ENCODE measurements at regions not wholly inside any gene's neighbourhood (a gene's known extent, or its start where the extent isn't known, plus 50 kb on each side); places are given as distances from the start of the nearest gene placed in this dataset.

- no peak for TF ChIP-seq SIN3A (IDR thresholded peaks at IDR 0.05; ENCODE audit: borderline replicate concordance, insufficient read depth, low read length)
- TF ChIP-seq FOXP2 (optimal IDR thresholded peaks at IDR 0.05; ENCODE audit: borderline replicate concordance, extremely low read depth, extremely low read length, insufficient read depth) = no peak
- TF ChIP-seq, protein P1, sequence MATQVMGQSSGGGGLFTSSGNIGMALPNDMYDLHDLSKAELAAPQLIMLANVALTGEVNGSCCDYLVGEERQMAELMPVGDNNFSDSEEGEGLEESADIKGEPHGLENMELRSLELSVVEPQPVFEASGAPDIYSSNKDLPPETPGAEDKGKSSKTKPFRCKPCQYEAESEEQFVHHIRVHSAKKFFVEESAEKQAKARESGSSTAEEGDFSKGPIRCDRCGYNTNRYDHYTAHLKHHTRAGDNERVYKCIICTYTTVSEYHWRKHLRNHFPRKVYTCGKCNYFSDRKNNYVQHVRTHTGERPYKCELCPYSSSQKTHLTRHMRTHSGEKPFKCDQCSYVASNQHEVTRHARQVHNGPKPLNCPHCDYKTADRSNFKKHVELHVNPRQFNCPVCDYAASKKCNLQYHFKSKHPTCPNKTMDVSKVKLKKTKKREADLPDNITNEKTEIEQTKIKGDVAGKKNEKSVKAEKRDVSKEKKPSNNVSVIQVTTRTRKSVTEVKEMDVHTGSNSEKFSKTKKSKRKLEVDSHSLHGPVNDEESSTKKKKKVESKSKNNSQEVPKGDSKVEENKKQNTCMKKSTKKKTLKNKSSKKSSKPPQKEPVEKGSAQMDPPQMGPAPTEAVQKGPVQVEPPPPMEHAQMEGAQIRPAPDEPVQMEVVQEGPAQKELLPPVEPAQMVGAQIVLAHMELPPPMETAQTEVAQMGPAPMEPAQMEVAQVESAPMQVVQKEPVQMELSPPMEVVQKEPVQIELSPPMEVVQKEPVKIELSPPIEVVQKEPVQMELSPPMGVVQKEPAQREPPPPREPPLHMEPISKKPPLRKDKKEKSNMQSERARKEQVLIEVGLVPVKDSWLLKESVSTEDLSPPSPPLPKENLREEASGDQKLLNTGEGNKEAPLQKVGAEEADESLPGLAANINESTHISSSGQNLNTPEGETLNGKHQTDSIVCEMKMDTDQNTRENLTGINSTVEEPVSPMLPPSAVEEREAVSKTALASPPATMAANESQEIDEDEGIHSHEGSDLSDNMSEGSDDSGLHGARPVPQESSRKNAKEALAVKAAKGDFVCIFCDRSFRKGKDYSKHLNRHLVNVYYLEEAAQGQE (IDR thresholded peaks at IDR 0.05; ENCODE audit: insufficient read depth in 1 of 2, low read depth in 2 of 2, low read length in 2 of 2) = no peak
- no peak for TF ChIP-seq TAF1 (IDR thresholded peaks at IDR 0.05; ENCODE audit: borderline replicate concordance, insufficient read depth, low read length)
- TF ChIP-seq POLR2AphosphoS5 (IDR thresholded peaks at IDR 0.05; ENCODE audit: low read depth, low read length) = no peak
Measured at GRCh38 chr11:22084056-22084455, 108.8 kb upstream of the ANO5 start.

DNA sequence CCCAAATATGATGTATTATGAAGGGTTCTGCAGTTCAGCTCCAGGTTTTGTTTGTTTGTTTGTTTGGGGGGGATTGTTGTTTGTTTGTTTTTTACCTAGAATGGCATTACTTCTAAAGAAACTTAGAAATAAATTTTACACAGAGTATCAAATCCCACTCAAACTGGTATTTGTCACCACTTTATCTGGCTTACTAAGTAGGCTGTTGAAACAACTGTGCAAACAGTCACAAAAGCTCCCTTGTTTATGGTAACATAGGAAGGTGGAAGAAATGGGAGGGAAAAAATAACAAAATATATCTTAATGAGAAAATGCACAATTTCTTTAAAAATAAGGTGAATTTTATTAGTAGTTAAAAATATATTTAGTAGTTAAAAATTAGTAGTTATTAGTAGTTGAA lies 108.3 kb upstream of the ANO5 start:
- TF ChIP-seq FOXP2 (optimal IDR thresholded peaks at IDR 0.05; ENCODE audit: borderline replicate concordance, extremely low read depth, extremely low read length, insufficient read depth) = no peak
- TF ChIP-seq TAF1 (IDR thresholded peaks at IDR 0.05; ENCODE audit: borderline replicate concordance, insufficient read depth, low read length) = no peak
- TF ChIP-seq POLR2AphosphoS5 (IDR thresholded peaks at IDR 0.05; ENCODE audit: low read depth, low read length) = no peak
- TF ChIP-seq SIN3A (IDR thresholded peaks at IDR 0.05; ENCODE audit: borderline replicate concordance, insufficient read depth, low read length) = no peak
- TF ChIP-seq, protein P1 (IDR thresholded peaks at IDR 0.05; ENCODE audit: insufficient read depth in 1 of 2, low read depth in 2 of 2, low read length in 2 of 2) = no peak

DNA sequence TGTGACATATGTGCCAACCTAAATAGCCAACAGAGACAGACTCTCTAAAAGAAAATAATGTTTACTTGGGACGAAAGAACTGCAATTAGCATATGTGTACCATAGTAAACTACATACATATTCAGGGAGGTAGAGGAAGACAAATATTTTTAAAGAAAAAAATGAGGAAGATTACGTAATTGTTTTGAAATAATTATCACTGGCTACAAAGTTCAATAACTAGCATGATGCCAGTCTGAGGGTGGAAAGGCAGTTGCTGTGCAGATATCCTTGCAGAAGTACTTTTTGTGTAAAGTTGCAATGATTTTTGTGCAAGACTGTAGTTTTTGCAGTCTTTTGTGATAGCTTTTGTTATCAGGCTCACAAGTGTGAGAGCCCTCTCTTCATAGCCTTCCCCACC lies 103.3 kb upstream of the ANO5 start:
- TF ChIP-seq, protein P1 (IDR thresholded peaks at IDR 0.05; ENCODE audit: insufficient read depth in 1 of 2, low read depth in 2 of 2, low read length in 2 of 2) = no peak
- TF ChIP-seq FOXP2 (optimal IDR thresholded peaks at IDR 0.05; ENCODE audit: borderline replicate concordance, extremely low read depth, extremely low read length, insufficient read depth) (no peak), TAF1 (IDR thresholded peaks at IDR 0.05; ENCODE audit: borderline replicate concordance, insufficient read depth, low read length) (no peak), POLR2AphosphoS5 (IDR thresholded peaks at IDR 0.05; ENCODE audit: low read depth, low read length) (no peak), SIN3A (IDR thresholded peaks at IDR 0.05; ENCODE audit: borderline replicate concordance, insufficient read depth, low read length) (no peak)

DNA sequence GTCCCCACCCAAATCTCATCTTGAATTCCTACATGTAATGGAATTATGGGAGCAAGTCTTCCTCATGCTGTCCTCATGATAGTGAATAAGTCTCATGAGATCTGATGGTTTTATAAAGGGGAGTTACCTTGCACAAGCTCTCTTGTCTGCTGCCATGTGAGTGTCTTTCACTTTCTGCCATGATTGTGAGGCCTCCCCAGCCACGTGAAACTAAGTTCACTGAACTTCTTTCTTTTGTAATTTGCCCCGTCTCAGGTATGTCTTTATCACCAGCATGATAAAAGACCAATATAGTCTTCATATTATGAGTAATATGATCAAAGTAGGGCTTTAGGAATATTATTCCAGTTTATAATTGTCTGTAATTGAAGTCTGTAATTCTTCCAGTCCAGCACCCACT lies 86.3 kb upstream of the ANO5 start:
- TF ChIP-seq SIN3A (IDR thresholded peaks at IDR 0.05; ENCODE audit: borderline replicate concordance, insufficient read depth, low read length) (no peak), POLR2AphosphoS5 (IDR thresholded peaks at IDR 0.05; ENCODE audit: low read depth, low read length) (no peak)

DNA sequence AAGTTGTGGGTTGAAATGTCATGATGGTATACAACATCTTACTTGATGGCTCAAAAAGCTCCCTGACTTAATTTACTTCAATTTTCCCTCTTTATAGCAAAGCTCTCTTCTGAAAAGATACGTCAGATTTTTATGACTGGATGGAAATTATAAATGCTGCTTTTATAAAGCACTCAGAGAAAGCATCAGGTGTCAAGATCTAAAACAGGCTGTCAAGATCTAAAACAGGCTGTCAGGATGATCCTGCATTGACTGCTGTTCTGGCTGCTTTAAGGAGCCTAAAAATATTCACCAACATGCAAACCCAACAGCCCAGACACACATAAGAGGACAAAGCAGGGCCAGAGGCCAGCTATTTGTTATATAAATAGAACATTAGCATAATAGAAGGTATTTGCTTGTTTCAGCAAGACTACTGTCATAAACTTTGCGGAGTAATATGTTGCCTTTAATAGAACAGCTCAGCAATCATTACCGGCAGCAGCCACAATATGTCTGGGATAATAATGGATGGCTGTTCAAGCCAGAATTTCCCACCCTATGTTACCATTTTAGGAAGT lies 77.3 kb upstream of the ANO5 start:
- no peak for TF ChIP-seq FOXP2 (optimal IDR thresholded peaks at IDR 0.05; ENCODE audit: borderline replicate concordance, extremely low read depth, extremely low read length, insufficient read depth)
- TF ChIP-seq SIN3A (IDR thresholded peaks at IDR 0.05; ENCODE audit: borderline replicate concordance, insufficient read depth, low read length) = no peak
- TF ChIP-seq, protein P1 (IDR thresholded peaks at IDR 0.05; ENCODE audit: insufficient read depth in 1 of 2, low read depth in 2 of 2, low read length in 2 of 2) = no peak
- no peak for TF ChIP-seq POLR2AphosphoS5 (IDR thresholded peaks at IDR 0.05; ENCODE audit: low read depth, low read length)
- TF ChIP-seq TAF1 (IDR thresholded peaks at IDR 0.05; ENCODE audit: borderline replicate concordance, insufficient read depth, low read length) = no peak
